Panc1 (cell line): ENCODE measurements at regions not wholly inside any gene's neighbourhood (a gene's known extent, or its start where the extent isn't known, plus 50 kb on each side); places are given as distances from the start of the nearest gene placed in this dataset.

Experiments used
- ATAC-seq: fragments of 200-7000 bp; cut with Tn5 transposase; 2 replicates; pipeline ENCODE4 v1.9.1; 2020; ENCODE audit warnings: mild to moderate bottlenecking, moderate library complexity
- BruUV-seq: library from RNA; stranded (reverse); fragments of 400-500 nt; replicated peaks from 2 replicates; lab custom pipeline; 2021; lab: Mats Ljungman, UMichigan
- CTCF ChIA-PET: fragments of 300-600 bp; sonication (Branson Sonifier 250); formaldehyde crosslinking; loops from one replicate; lab custom pipeline; 2022; ENCODE audit warnings: antibody characterized with exemption; lab: Charles Lee
- POLR2A ChIA-PET: fragments of 300-600 bp; sonication (Branson Sonifier 250); formaldehyde crosslinking; loops from one replicate; lab custom pipeline; 2022; ENCODE audit warnings: antibody characterized with exemption; lab: Charles Lee
- DNase-seq: peaks from one replicate; pipeline ENCODE4 v3.0.0-alpha.2; 2010; ENCODE audit warnings: low read depth, low spot score
- H3K27ac ChIP-seq: 2 replicates; pipeline ENCODE4 v1.5.1; 2011; ENCODE audit warnings: mild to moderate bottlenecking, low read length, inconsistent platforms
- H3K27me3 ChIP-seq: fragments of 200-500 bp; sonication (Bioruptor generic); 2 replicates; pipeline ENCODE4 v1.6.0; 2014; ENCODE audit warnings: low read length, inconsistent platforms; ENCODE audit not compliant: control insufficient read depth, insufficient read depth
- H3K36me3 ChIP-seq: fragments of 200-500 bp; sonication (Bioruptor generic); 2 replicates; pipeline ENCODE4 v1.5.1; 2014; ENCODE audit warnings: inconsistent platforms, mild to moderate bottlenecking, low read length, moderate library complexity; ENCODE audit not compliant: control insufficient read depth, insufficient read depth
- H3K4me1 ChIP-seq: 2 replicates; pipeline ENCODE4 v1.5.1; 2011; ENCODE audit warnings: inconsistent platforms, mild to moderate bottlenecking, low read length, moderate library complexity; ENCODE audit not compliant: control insufficient read depth, insufficient read depth
- H3K4me3 ChIP-seq, 2 experiments: 2 replicates each; pipeline ENCODE4 v1.5.1; 2011 to 2012; ENCODE audit warnings: low read depth in 2 of 2, low read length in 2 of 2, mild to moderate bottlenecking in 2 of 2, inconsistent platforms in 1 of 2, moderate library complexity in 1 of 2
- H3K9me3 ChIP-seq: fragments of 200-500 bp; sonication (Bioruptor generic); 2 replicates; pipeline ENCODE4 v1.5.1; 2014; ENCODE audit warnings: low read depth, mild to moderate bottlenecking, inconsistent platforms, low read length, moderate library complexity; ENCODE audit not compliant: control insufficient read depth, insufficient read depth
- POLR2AphosphoS5 ChIP-seq: IDR thresholded peaks from 2 replicates; pipeline ENCODE4 v1.6.1; 2012; ENCODE audit warnings: mild to moderate bottlenecking, low read depth, low read length, moderate library complexity
- SIN3A ChIP-seq: IDR thresholded peaks from 2 replicates; pipeline ENCODE4 v1.6.1; 2012; ENCODE audit warnings: low read depth, mild to moderate bottlenecking, low read length, moderate library complexity, borderline replicate concordance; ENCODE audit not compliant: insufficient read depth
- TCF7L2 ChIP-seq: IDR thresholded peaks from 2 replicates; pipeline ENCODE4 v1.6.1; 2011; ENCODE audit warnings: mild to moderate bottlenecking, low read depth, low read length, inconsistent platforms
- in situ Hi-C: cut with HindIII; loops from 2 replicates; pipeline ENCODE4 v1.10.0; 2016; ENCODE audit warnings: low sequenced_read_pairs, low pct_unique_long_range_greater_than_20kb
- intact Hi-C: fragments of 100-400 bp; cut with micrococcal nuclease; formaldehyde crosslinking; loops from one replicate; pipeline ENCODE4 v1.10.0; 2022; ENCODE audit not compliant: unreplicated experiment
- TF ChIP-seq, protein P1 (sequence below): fragments of 450-650 bp; IDR thresholded peaks from 2 replicates; pipeline ENCODE4 v1.5.1; 2017; ENCODE audit warnings: mild to moderate bottlenecking
- TF ChIP-seq, protein P2 (sequence below), 2 experiments: IDR thresholded peaks; 2 replicates each; pipeline ENCODE4 v1.6.1; 2011 to 2012; ENCODE audit warnings: low read depth in 2 of 2, control low read depth in 1 of 2, low read length in 1 of 2, mild to moderate bottlenecking in 1 of 2, moderate library complexity in 1 of 2; ENCODE audit not compliant: insufficient read depth in 1 of 2

DNA sequence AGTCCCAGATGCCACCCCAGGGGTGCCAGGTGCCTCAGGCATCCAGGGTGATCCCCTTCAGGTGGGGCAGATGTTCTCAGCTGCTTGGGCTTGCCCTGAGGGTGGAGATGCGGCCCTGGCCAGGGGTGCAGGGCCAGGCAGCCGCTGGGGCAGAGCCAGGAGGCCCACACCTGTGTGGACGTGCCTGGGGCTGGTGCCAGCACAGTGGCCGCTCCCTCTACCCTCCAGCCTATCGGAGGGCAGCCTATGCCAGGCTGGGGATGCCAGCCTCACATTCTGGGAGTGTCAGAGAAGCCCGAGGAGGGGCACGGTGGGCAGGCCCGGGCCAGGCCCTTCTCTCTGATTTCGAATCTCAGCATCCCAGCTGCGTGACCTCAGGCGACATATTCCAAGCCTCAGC is 96.5 kb upstream of the WNT4 start:
- CTCF ChIA-PET: no interaction called here
- BruUV-seq: no TSS peak

DNA sequence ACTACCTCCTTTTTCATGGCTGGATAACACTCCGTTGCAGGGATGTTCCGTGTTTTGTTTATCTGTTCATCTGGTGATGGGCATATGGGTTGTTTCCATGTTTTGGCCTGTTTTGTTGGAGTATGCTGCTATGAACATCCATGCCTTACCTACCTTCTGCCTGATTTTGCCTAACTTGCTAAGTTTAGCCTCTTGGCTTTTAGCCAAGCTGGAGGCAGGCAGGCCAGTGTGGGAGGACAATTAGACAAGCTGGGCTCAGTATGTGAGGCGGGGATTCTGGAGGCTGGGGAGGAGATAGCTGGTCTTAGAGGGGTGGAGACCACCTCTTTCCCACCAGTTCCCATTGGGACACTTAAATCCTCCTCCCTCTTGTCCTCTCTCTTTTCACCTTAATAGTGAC is 98.4 kb upstream of the WNT4 start:
- no peak for ATAC-seq
- no peak overlapping the region for H3K4me3 ChIP-seq
- DNase-seq: no peak
- H3K4me1 ChIP-seq: no peaks in the 10 kb centered on the region
- BruUV-seq: no TSS peak
- TF ChIP-seq, protein P1, sequence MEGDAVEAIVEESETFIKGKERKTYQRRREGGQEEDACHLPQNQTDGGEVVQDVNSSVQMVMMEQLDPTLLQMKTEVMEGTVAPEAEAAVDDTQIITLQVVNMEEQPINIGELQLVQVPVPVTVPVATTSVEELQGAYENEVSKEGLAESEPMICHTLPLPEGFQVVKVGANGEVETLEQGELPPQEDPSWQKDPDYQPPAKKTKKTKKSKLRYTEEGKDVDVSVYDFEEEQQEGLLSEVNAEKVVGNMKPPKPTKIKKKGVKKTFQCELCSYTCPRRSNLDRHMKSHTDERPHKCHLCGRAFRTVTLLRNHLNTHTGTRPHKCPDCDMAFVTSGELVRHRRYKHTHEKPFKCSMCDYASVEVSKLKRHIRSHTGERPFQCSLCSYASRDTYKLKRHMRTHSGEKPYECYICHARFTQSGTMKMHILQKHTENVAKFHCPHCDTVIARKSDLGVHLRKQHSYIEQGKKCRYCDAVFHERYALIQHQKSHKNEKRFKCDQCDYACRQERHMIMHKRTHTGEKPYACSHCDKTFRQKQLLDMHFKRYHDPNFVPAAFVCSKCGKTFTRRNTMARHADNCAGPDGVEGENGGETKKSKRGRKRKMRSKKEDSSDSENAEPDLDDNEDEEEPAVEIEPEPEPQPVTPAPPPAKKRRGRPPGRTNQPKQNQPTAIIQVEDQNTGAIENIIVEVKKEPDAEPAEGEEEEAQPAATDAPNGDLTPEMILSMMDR: no peak
- TF ChIP-seq SIN3A: no peak
- no peak for TF ChIP-seq TCF7L2
- TF ChIP-seq, protein P2, sequence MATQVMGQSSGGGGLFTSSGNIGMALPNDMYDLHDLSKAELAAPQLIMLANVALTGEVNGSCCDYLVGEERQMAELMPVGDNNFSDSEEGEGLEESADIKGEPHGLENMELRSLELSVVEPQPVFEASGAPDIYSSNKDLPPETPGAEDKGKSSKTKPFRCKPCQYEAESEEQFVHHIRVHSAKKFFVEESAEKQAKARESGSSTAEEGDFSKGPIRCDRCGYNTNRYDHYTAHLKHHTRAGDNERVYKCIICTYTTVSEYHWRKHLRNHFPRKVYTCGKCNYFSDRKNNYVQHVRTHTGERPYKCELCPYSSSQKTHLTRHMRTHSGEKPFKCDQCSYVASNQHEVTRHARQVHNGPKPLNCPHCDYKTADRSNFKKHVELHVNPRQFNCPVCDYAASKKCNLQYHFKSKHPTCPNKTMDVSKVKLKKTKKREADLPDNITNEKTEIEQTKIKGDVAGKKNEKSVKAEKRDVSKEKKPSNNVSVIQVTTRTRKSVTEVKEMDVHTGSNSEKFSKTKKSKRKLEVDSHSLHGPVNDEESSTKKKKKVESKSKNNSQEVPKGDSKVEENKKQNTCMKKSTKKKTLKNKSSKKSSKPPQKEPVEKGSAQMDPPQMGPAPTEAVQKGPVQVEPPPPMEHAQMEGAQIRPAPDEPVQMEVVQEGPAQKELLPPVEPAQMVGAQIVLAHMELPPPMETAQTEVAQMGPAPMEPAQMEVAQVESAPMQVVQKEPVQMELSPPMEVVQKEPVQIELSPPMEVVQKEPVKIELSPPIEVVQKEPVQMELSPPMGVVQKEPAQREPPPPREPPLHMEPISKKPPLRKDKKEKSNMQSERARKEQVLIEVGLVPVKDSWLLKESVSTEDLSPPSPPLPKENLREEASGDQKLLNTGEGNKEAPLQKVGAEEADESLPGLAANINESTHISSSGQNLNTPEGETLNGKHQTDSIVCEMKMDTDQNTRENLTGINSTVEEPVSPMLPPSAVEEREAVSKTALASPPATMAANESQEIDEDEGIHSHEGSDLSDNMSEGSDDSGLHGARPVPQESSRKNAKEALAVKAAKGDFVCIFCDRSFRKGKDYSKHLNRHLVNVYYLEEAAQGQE (IDR thresholded peaks at IDR 0.05; ENCODE audit: insufficient read depth in 1 of 2, low read depth in 2 of 2, low read length in 1 of 2): no peak
- no peak for TF ChIP-seq POLR2AphosphoS5
- no peaks in the 10 kb centered on the region for H3K9me3 ChIP-seq
- no peak overlapping the region for H3K27ac ChIP-seq
- no peaks in the 10 kb centered on the region for H3K36me3 ChIP-seq
- intact Hi-C loops (no loop called here), in situ Hi-C loops (no loop called here)
- POLR2A ChIA-PET: no interaction called here
- no peaks in the 10 kb centered on the region for H3K27me3 ChIP-seq
- CTCF ChIA-PET: no interaction called here

More for the DNA sequence above, 96.5 kb upstream of the WNT4 start:
- intact Hi-C loops: no loop called here
- TF ChIP-seq TCF7L2 (no peak), SIN3A (no peak), POLR2AphosphoS5 (no peak)
- TF ChIP-seq, protein P1: no peak
- no peak for DNase-seq
- H3K27ac ChIP-seq: no peak overlapping the region
- in situ Hi-C loops: no loop called here
- no peak overlapping the region for H3K4me3 ChIP-seq
- POLR2A ChIA-PET: no interaction called here
- no peak for ATAC-seq
- H3K36me3 ChIP-seq: no peaks in the 10 kb centered on the region
- H3K27me3 ChIP-seq: no peaks in the 10 kb centered on the region
- no peaks in the 10 kb centered on the region for H3K9me3 ChIP-seq
- no peaks in the 10 kb centered on the region for H3K4me1 ChIP-seq
